Lung (tissue), 11 donors: ENCODE measurements at regions not wholly inside any gene's neighbourhood (a gene's known extent, or its start where the extent isn't known, plus 50 kb on each side); places are given as distances from the start of the nearest gene placed in this dataset.

Source experiments
- ATAC-seq: fragments of 200-7000 bp; cut with Tn5 transposase; one replicate; pipeline ENCODE4 v1.9.1; 2020; ENCODE audit warnings: moderate number of reproducible peaks; ENCODE audit not compliant: insufficient read depth, low FRiP score
- DNase-seq, 3 donors: peaks; one replicate each; pipeline ENCODE4 v3.0.0-alpha.2; 2013 to 2017
- H3K27ac ChIP-seq, 2 donors: one replicate each; pipeline ENCODE4 v1.5.1; 2013; ENCODE audit warnings: mild to moderate bottlenecking in 2 of 2, moderate library complexity in 2 of 2, control low read depth in 1 of 2, inconsistent platforms in 1 of 2, low read depth in 1 of 2, low read length in 1 of 2
- H3K27me3 ChIP-seq, 3 donors: one replicate each; pipeline ENCODE4 v1.5.1; 2013; ENCODE audit warnings: low read length in 2 of 3; ENCODE audit not compliant: control insufficient read depth in 3 of 3, insufficient read depth in 3 of 3
- H3K36me3 ChIP-seq, 4 donors: one replicate each; pipeline ENCODE4 v1.5.1; 2013; ENCODE audit warnings: low read length in 4 of 4, mild to moderate bottlenecking in 1 of 4, moderate library complexity in 1 of 4; ENCODE audit not compliant: control insufficient read depth in 4 of 4, insufficient read depth in 4 of 4
- H3K4me1 ChIP-seq, 5 donors: one replicate each; pipeline ENCODE4 v1.5.1; 2013; ENCODE audit warnings: low read length in 5 of 5, mild to moderate bottlenecking in 2 of 5, moderate library complexity in 1 of 5; ENCODE audit not compliant: control insufficient read depth in 5 of 5, insufficient read depth in 5 of 5
- H3K4me3 ChIP-seq: one replicate; pipeline ENCODE4 v1.5.1; 2013; ENCODE audit warnings: mild to moderate bottlenecking, control low read depth, moderate library complexity
- H3K9ac ChIP-seq, 2 donors: one replicate each; pipeline ENCODE4 v1.5.1; 2013; ENCODE audit warnings: low read length in 2 of 2, control low read depth in 1 of 2; ENCODE audit not compliant: insufficient read depth in 1 of 2
- H3K9me3 ChIP-seq, 4 donors: one replicate each; pipeline ENCODE4 v1.5.1; 2013; ENCODE audit warnings: low read length in 3 of 4, mild to moderate bottlenecking in 1 of 4, moderate library complexity in 1 of 4; ENCODE audit not compliant: control insufficient read depth in 4 of 4, insufficient read depth in 3 of 4
- CTCF ChIP-seq: IDR thresholded peaks from 2 replicates; pipeline ENCODE4 v1.5.1; 2012; ENCODE audit warnings: mild to moderate bottlenecking; ENCODE audit errors: control extremely low read depth, extremely low read depth
- WGBS, 2 donors: extraction: QIAGEN DNeasy Blood & Tissue Kit; methylation state at CpG; one replicate each; pipeline ENCODE4 v1.1.7; 2013; 5-methylcytosine and 5-hydroxymethylcytosine counted together
- donor health status: control.
- donor health status: control.
- donor health status: Bipolar disorder and iron deficiency.
- donor health status: healthy.
- donor health status: DM: yes; HTN: yes; CAD: no.

- DNase-seq = no peak
- Histone ChIP-seq H3K9me3 (peaks cover 0 to 10% (median 0%) of the 10 kb centered on the region in 4 donors), H3K27ac (no peak overlapping the region), H3K4me3 (no peak overlapping the region), H3K9ac (no peak overlapping the region), H3K36me3 (no peaks in the 10 kb centered on the region), H3K27me3 (no peaks in the 10 kb centered on the region), H3K4me1 (peaks cover 0 to 31% (median 8%) of the 10 kb centered on the region in 5 donors)
- ATAC-seq = no peak
- WGBS, 2 donors = 81 to 86% methylated on average over 10 of the region's 10 CpGs
- no peak for TF ChIP-seq CTCF
These were observed 208.2 kb downstream of the KIF26A start for GRCh38 chr14:104346608-104347007.

GRCh38 chr14:104348741-104349140 is 210.4 kb downstream of the KIF26A start:
- Histone ChIP-seq H3K4me1 (peaks cover 0 to 20% (median 5%) of the 10 kb centered on the region in 5 donors), H3K4me3 (no peak overlapping the region), H3K36me3 (no peaks in the 10 kb centered on the region), H3K9me3 (peaks cover 0 to 20% (median 0%) of the 10 kb centered on the region in 4 donors), H3K27me3 (no peaks in the 10 kb centered on the region), H3K9ac (no peak overlapping the region), H3K27ac (no peak overlapping the region)
- ATAC-seq (no peak), DNase-seq (peak in 1 of 3 donors; percentile 7)
- no peak for TF ChIP-seq CTCF
- WGBS, 2 donors = 76 to 88% methylated on average over 5 of the region's 5 CpGs

- H3K9me3 ChIP-seq = peaks cover 0 to 21% (median 0%) of the 10 kb centered on the region in 4 donors
- H3K9ac ChIP-seq = no peak overlapping the region
- DNase-seq (peak in 2 of 3 donors; percentile 35 to 36), ATAC-seq (no peak)
- 81% methylated on average over 3 of the region's 3 CpGs for WGBS, 2 donors
- H3K27me3 ChIP-seq = no peaks in the 10 kb centered on the region
- no peak overlapping the region for H3K4me3 ChIP-seq
- TF ChIP-seq CTCF = no peak
- H3K27ac ChIP-seq = no peak overlapping the region
- H3K4me1 ChIP-seq = peaks cover 0 to 28% (median 8%) of the 10 kb centered on the region in 5 donors
- H3K36me3 ChIP-seq = no peaks in the 10 kb centered on the region
These were observed 211.6 kb downstream of the KIF26A start for GRCh38 chr14:104349950-104350349.
